MM.1S (cell line): ENCODE measurements at regions not wholly inside any gene's neighbourhood (a gene's known extent, or its start where the extent isn't known, plus 50 kb on each side); places are given as distances from the start of the nearest gene placed in this dataset.

Experiments
- CTCF ChIP-seq: fragments of 300-600 bp; sonication (generic); IDR thresholded peaks from 2 replicates; pipeline ENCODE4 v1.5.1; 2016; ENCODE audit warnings: antibody characterized with exemption, low read length, mixed read lengths
- EZH2 ChIP-seq: fragments of 300-600 bp; sonication (generic); optimal IDR thresholded peaks from 2 replicates; pipeline ENCODE3; 2017; ENCODE audit warnings: low read depth, mild to moderate bottlenecking, antibody characterized with exemption, low read length, mixed read lengths
- EZH2phosphoT487 ChIP-seq: fragments of 300-600 bp; sonication (generic); IDR thresholded peaks from 2 replicates; pipeline ENCODE4 v1.6.1; 2018; ENCODE audit warnings: antibody characterized with exemption, low read length

- TF ChIP-seq EZH2phosphoT487 (no peak), CTCF (no peak), EZH2 (no peak)
These were observed 648.1 kb downstream of the USP25 start for GRCh38 chr21:16377857-16378256.
